Breast epithelium (tissue), 4 donors: ENCODE measurements at regions not wholly inside any gene's neighbourhood (a gene's known extent, or its start where the extent isn't known, plus 50 kb on each side); places are given as distances from the start of the nearest gene placed in this dataset.

Source experiments
- DNase-seq, 2 donors: peaks; one replicate each; pipeline ENCODE4 v3.0.0-alpha.2; 2019; ENCODE audit warnings: low spot score in 2 of 2
- H3K27ac ChIP-seq, 2 donors: fragments of 200-600 bp; sonication (generic) in 1 of 2; one replicate each; pipeline ENCODE4 v1.5.1; 2016 to 2019; ENCODE audit warnings: mild to moderate bottlenecking in 1 of 2
- H3K27me3 ChIP-seq, 2 donors: fragments of 200-600 bp; sonication (generic) in 1 of 2; one replicate each; pipeline versions ENCODE4 v1.5.1 to v1.6.0; 2017 to 2019; ENCODE audit warnings: control low read depth in 1 of 2, mild to moderate bottlenecking in 1 of 2
- H3K36me3 ChIP-seq: fragments of 200-600 bp; one replicate; pipeline ENCODE4 v1.5.1; 2019
- H3K4me1 ChIP-seq, 2 donors: fragments of 200-600 bp; sonication (generic); one replicate each; pipeline ENCODE4 v1.5.1; 2016 to 2019; ENCODE audit warnings: control low read depth in 1 of 2
- H3K4me3 ChIP-seq, 3 donors: fragments of 200-600 bp; sonication (generic); 1 replicate in 2 of 3; 2 replicates in 1 of 3; pipeline ENCODE4 v1.5.1; 2016 to 2019; ENCODE audit warnings: mild to moderate bottlenecking in 3 of 3, moderate library complexity in 2 of 3
- H3K9me3 ChIP-seq, 2 donors: fragments of 200-600 bp; sonication (generic) in 1 of 2; one replicate each; pipeline ENCODE4 v1.5.1; 2016 to 2019; ENCODE audit warnings: control low read depth in 1 of 2
- POLR2A ChIP-seq: fragments of 450-650 bp; IDR thresholded peaks from one replicate; pipeline ENCODE4 v1.6.1; 2016; ENCODE audit warnings: antibody characterized with exemption, mild to moderate bottlenecking, moderate library complexity
- POLR2AphosphoS5 ChIP-seq, 3 donors: sonication (generic); formaldehyde crosslinking; IDR thresholded peaks; one replicate each; pipeline ENCODE4 v1.6.1; 2017; ENCODE audit warnings: antibody characterized with exemption in 3 of 3
- intact Hi-C: fragments of 100-400 bp; cut with DNase I; formaldehyde crosslinking; loops from one replicate; pipeline ENCODE4 v1.15.1; 2023; ENCODE audit warnings: low total_unique reads
- TF ChIP-seq, protein P1 (sequence below), 3 donors: fragments of 450-650 bp; IDR thresholded peaks; one replicate each; pipeline ENCODE4 v1.5.1; 2016 to 2017; ENCODE audit warnings: antibody characterized with exemption in 3 of 3, mild to moderate bottlenecking in 3 of 3, moderate library complexity in 3 of 3

DNA sequence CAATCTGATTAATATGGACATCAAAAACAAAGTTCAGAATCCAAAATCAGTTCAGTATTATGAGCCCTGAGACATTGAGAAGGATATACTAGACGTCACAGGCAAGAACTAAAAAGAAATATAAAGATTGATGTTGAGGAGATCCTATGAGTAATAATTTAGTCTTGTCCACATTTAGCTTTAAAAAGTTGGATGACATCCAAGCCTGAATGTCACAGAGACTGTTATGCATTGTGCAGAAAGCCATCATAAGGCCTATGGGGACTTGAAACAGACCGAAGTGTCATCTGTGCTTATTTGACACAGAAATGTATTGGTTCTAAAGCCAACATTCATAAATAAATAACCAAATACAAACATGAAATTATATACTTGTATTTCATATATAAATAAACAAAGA is 581.8 kb upstream of the MMS22L start:
- no peaks in the 10 kb centered on the region for H3K27me3 ChIP-seq
- no peak overlapping the region for H3K4me3 ChIP-seq
- intact Hi-C loops = no loop called here
- no peaks in the 10 kb centered on the region for H3K36me3 ChIP-seq
- no peaks in the 10 kb centered on the region for H3K9me3 ChIP-seq
- no peak for DNase-seq
- H3K27ac ChIP-seq = no peak overlapping the region
- no peaks in the 10 kb centered on the region for H3K4me1 ChIP-seq
- no peak for TF ChIP-seq POLR2AphosphoS5 (IDR thresholded peaks at IDR 0.05)
- TF ChIP-seq, protein P1, sequence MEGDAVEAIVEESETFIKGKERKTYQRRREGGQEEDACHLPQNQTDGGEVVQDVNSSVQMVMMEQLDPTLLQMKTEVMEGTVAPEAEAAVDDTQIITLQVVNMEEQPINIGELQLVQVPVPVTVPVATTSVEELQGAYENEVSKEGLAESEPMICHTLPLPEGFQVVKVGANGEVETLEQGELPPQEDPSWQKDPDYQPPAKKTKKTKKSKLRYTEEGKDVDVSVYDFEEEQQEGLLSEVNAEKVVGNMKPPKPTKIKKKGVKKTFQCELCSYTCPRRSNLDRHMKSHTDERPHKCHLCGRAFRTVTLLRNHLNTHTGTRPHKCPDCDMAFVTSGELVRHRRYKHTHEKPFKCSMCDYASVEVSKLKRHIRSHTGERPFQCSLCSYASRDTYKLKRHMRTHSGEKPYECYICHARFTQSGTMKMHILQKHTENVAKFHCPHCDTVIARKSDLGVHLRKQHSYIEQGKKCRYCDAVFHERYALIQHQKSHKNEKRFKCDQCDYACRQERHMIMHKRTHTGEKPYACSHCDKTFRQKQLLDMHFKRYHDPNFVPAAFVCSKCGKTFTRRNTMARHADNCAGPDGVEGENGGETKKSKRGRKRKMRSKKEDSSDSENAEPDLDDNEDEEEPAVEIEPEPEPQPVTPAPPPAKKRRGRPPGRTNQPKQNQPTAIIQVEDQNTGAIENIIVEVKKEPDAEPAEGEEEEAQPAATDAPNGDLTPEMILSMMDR (IDR thresholded peaks at IDR 0.05) = no peak
- no peak for TF ChIP-seq POLR2A

DNA sequence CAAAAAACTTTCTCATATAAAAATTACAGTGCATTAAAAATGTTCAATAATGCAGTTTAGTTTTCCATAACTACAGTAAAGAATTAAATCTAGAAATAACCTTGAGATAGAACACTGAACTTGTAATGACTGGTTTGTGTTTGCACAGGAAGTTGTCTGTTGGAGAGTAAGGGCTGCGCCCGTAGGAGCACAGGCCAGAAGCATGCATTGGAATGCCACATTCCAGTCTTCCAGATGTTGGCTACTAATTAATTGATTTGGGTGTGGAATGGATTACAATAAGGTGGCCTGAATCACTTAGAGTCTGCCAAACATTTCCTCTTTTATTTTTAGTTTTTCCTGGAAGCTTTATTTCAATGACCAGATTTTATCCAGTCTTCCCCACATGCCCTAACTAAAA is 582.6 kb upstream of the MMS22L start:
- Histone ChIP-seq H3K27ac (no peak overlapping the region), H3K9me3 (no peaks in the 10 kb centered on the region), H3K27me3 (no peaks in the 10 kb centered on the region), H3K36me3 (no peaks in the 10 kb centered on the region), H3K4me1 (no peaks in the 10 kb centered on the region), H3K4me3 (no peak overlapping the region)
- TF ChIP-seq, protein P1 (IDR thresholded peaks at IDR 0.05) = no peak
- no peak for TF ChIP-seq POLR2AphosphoS5 (IDR thresholded peaks at IDR 0.05)
- no peak for TF ChIP-seq POLR2A
- intact Hi-C loops = no loop called here
- no peak for DNase-seq

DNA sequence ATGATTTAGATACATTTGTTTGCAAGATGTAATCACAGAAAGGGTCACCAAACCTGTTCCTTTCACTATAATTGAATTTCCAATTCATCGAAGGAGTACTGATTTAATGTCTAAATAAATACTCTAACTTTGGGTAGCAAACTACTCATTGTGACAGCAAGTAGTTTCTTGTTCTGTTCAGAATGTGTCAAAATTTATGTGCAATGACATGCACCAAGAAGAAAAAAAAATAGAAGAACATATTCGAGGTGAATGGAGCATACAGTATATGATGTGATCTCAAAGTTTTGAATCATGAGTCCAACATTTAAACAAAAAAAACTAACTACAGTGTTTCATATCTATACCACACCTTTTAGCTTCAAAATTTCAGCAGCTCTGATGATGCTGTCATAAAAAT is 583.6 kb upstream of the MMS22L start:
- intact Hi-C loops = no loop called here
- H3K9me3 ChIP-seq = no peaks in the 10 kb centered on the region
- H3K27ac ChIP-seq = no peak overlapping the region
- no peaks in the 10 kb centered on the region for H3K4me1 ChIP-seq
- H3K27me3 ChIP-seq = no peaks in the 10 kb centered on the region
- H3K4me3 ChIP-seq = no peak overlapping the region
- H3K36me3 ChIP-seq = no peaks in the 10 kb centered on the region
- no peak for DNase-seq
- TF ChIP-seq POLR2A = no peak
- TF ChIP-seq, protein P1 (IDR thresholded peaks at IDR 0.05) = no peak
- TF ChIP-seq POLR2AphosphoS5 (IDR thresholded peaks at IDR 0.05) = no peak

DNA sequence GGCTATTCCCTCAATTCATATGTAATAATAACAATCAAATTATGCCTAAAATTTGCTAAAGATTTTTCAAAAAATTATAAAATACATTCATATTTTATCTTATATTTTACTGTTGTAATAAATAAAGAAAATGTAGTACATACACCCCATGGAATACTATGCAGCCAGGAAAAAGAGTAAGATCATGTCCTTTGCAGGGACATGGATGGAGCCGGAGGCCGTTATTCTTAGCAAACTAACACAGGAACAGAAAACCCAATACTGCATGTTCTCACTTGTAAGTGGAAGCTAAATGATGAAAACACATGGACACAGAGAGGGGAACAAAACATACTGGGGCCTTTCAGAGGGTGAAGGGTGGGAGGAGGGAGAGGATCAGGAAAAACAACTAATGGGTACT is 584.2 kb upstream of the MMS22L start:
- H3K4me3 ChIP-seq = no peak overlapping the region
- no peaks in the 10 kb centered on the region for H3K27me3 ChIP-seq
- TF ChIP-seq, protein P1 (IDR thresholded peaks at IDR 0.05) = no peak
- no peak for TF ChIP-seq POLR2A
- no peak for TF ChIP-seq POLR2AphosphoS5 (IDR thresholded peaks at IDR 0.05)
- H3K27ac ChIP-seq = no peak overlapping the region
- no peak for DNase-seq
- intact Hi-C loops = no loop called here
- no peaks in the 10 kb centered on the region for H3K4me1 ChIP-seq
- no peaks in the 10 kb centered on the region for H3K9me3 ChIP-seq
- H3K36me3 ChIP-seq = no peaks in the 10 kb centered on the region

DNA sequence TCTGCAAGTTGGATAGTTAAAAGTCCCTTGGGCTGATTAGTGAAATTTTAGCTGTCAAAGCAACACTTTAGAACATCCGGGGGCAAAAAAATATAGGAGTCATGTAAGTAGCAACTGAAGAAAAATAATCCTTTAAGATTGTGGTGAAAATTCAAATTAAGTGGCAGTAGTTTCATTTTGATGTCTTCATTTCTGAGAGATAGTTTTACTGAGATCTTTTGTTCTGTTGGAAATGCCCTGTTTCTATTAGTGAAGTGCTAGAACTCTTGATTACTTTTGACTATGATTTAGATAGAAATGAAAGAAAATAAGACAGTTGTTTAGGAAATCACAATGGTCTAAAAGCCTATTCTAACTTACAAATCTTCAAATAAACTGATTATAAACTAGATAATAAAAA is 587.3 kb upstream of the MMS22L start:
- TF ChIP-seq POLR2AphosphoS5 (IDR thresholded peaks at IDR 0.05) (no peak), POLR2A (no peak)
- TF ChIP-seq, protein P1 (IDR thresholded peaks at IDR 0.05) = no peak
- no peak overlapping the region for H3K27ac ChIP-seq
- no peaks in the 10 kb centered on the region for H3K27me3 ChIP-seq
- H3K9me3 ChIP-seq = peaks cover 0 to 3% of the 10 kb centered on the region in 2 donors
- DNase-seq = no peak
- H3K4me1 ChIP-seq = no peaks in the 10 kb centered on the region
- no peaks in the 10 kb centered on the region for H3K36me3 ChIP-seq
- no peak overlapping the region for H3K4me3 ChIP-seq
- intact Hi-C loops = no loop called here
